ENCODE measurements at regions not wholly inside any gene's neighbourhood (a gene's known extent, or its start where the extent isn't known, plus 50 kb on each side); places are given as distances from the start of the nearest gene placed in this dataset.

GRCh38 chr18:4597301-4597700, 142.2 kb upstream of the DLGAP1 start:
- Histone ChIP-seq H3K4me3 (ENCODE audit: low read depth in 1 of 3, low read length in 3 of 3) (no peak overlapping the region), H3K4me1 (ENCODE audit: control insufficient read depth in 4 of 4, insufficient read depth in 4 of 4, low read length in 3 of 4) (no peaks in the 10 kb centered on the region), H3K27ac (ENCODE audit: low read depth in 1 of 2, low read length in 2 of 2) (no peak overlapping the region), H3K27me3 (ENCODE audit: control insufficient read depth in 4 of 4, insufficient read depth in 4 of 4, low read length in 3 of 4) (no peaks in the 10 kb centered on the region), H3K9me3 (ENCODE audit: control insufficient read depth in 4 of 4, low read length in 3 of 4) (no peaks in the 10 kb centered on the region), H3K9ac (ENCODE audit: low read depth in 1 of 2, low read length in 2 of 2) (no peak overlapping the region), H3K36me3 (ENCODE audit: control insufficient read depth in 4 of 4, insufficient read depth in 3 of 4, low read depth in 1 of 4, low read length in 3 of 4) (no peaks in the 10 kb centered on the region)
- DNase-seq (ENCODE audit: low spot score), result no peak
- no peak for TF ChIP-seq FOXA1 (IDR thresholded peaks at IDR 0.05)
- TF ChIP-seq ZBTB33 (IDR thresholded peaks at IDR 0.05), result no peak
- TF ChIP-seq CTCF (IDR thresholded peaks at IDR 0.05; ENCODE audit: low read depth, low read length, missing input control), result no peak
- TF ChIP-seq REST (IDR thresholded peaks at IDR 0.05), result no peak
- 89% methylated on average over 3 of the region's 3 CpGs for WGBS

- WGBS, result 93% methylated on average over 1 of the region's 1 CpG
- Histone ChIP-seq H3K9ac (ENCODE audit: low read depth in 1 of 2, low read length in 2 of 2) (no peak overlapping the region), H3K4me3 (ENCODE audit: low read depth in 1 of 3, low read length in 3 of 3) (no peak overlapping the region), H3K27me3 (ENCODE audit: control insufficient read depth in 4 of 4, insufficient read depth in 4 of 4, low read length in 3 of 4) (no peaks in the 10 kb centered on the region), H3K27ac (ENCODE audit: low read depth in 1 of 2, low read length in 2 of 2) (no peak overlapping the region), H3K4me1 (ENCODE audit: control insufficient read depth in 4 of 4, insufficient read depth in 4 of 4, low read length in 3 of 4) (peaks cover 2 to 14% (median 11%) of the 10 kb centered on the region in 4 donors), H3K36me3 (ENCODE audit: control insufficient read depth in 4 of 4, insufficient read depth in 3 of 4, low read depth in 1 of 4, low read length in 3 of 4) (no peaks in the 10 kb centered on the region), H3K9me3 (ENCODE audit: control insufficient read depth in 4 of 4, low read length in 3 of 4) (no peaks in the 10 kb centered on the region)
- DNase-seq (ENCODE audit: low spot score), result no peak
- no peak for TF ChIP-seq ATF3 (IDR thresholded peaks at IDR 0.05)
- no peak for TF ChIP-seq SP1 (IDR thresholded peaks at IDR 0.05)
- no peak for TF ChIP-seq HNF4G (IDR thresholded peaks at IDR 0.05)
- TF ChIP-seq RAD21 (IDR thresholded peaks at IDR 0.05), result no peak
- TF ChIP-seq REST (IDR thresholded peaks at IDR 0.05), result no peak
- TF ChIP-seq NR2F2 (IDR thresholded peaks at IDR 0.05), result no peak
- TF ChIP-seq GABPA (IDR thresholded peaks at IDR 0.05 in 1 of 2, conservative IDR thresholded peaks at IDR 0.05 in 1 of 2), result no peak
- no peak for TF ChIP-seq CTCF (IDR thresholded peaks at IDR 0.05; ENCODE audit: low read depth, low read length, missing input control)
- TF ChIP-seq RXRA (IDR thresholded peaks at IDR 0.05), result no peak
- TF ChIP-seq TAF1 (conservative IDR thresholded peaks at IDR 0.05), result no peak
Observed at GRCh38 chr18:4593895-4594294, 138.8 kb upstream of the DLGAP1 start.

All from liver (tissue), 8 donors.